ENCODE measurements at regions not wholly inside any gene's neighbourhood (a gene's known extent, or its start where the extent isn't known, plus 50 kb on each side); places are given as distances from the start of the nearest gene placed in this dataset.

DNA sequence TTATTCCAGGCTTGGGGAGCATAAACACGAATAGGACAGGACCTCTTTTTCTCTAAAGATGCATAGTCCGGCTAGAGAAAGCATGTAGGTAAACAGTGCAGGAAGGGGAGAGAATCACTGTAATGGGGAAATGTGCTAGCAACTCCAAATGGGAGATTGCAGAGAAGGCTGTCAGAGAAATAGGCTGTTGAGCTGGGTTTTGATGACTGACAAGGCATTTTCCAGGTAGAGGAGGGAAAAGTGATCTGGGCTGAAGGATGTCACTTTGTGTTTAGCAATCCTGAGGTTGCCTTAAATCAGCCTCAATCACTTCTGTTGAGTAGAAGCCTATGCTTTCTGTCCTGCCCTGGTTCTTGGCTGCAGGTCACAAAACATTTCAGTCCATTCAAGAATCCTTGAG is 242.0 kb upstream of the MEIS1 start (continued):
- TF ChIP-seq, protein P1, sequence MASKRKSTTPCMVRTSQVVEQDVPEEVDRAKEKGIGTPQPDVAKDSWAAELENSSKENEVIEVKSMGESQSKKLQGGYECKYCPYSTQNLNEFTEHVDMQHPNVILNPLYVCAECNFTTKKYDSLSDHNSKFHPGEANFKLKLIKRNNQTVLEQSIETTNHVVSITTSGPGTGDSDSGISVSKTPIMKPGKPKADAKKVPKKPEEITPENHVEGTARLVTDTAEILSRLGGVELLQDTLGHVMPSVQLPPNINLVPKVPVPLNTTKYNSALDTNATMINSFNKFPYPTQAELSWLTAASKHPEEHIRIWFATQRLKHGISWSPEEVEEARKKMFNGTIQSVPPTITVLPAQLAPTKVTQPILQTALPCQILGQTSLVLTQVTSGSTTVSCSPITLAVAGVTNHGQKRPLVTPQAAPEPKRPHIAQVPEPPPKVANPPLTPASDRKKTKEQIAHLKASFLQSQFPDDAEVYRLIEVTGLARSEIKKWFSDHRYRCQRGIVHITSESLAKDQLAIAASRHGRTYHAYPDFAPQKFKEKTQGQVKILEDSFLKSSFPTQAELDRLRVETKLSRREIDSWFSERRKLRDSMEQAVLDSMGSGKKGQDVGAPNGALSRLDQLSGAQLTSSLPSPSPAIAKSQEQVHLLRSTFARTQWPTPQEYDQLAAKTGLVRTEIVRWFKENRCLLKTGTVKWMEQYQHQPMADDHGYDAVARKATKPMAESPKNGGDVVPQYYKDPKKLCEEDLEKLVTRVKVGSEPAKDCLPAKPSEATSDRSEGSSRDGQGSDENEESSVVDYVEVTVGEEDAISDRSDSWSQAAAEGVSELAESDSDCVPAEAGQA (IDR thresholded peaks at IDR 0.05; ENCODE audit: low read depth), result no peak
- TF ChIP-seq, protein P1 (CRISPR knock-in tag; IDR thresholded peaks at IDR 0.05; ENCODE audit: borderline replicate concordance), result no peak
- TF ChIP-seq ZNF121 (CRISPR knock-in tag; IDR thresholded peaks at IDR 0.05) (no peak), NKX3-1 (CRISPR knock-in tag; IDR thresholded peaks at IDR 0.05) (no peak), CHD2 (IDR thresholded peaks at IDR 0.05; ENCODE audit: low read depth, low read length) (no peak), BORCS8-MEF2B (CRISPR knock-in tag; IDR thresholded peaks at IDR 0.05) (no peak), SALL1 (CRISPR knock-in tag; IDR thresholded peaks at IDR 0.05) (no peak)
- TF ChIP-seq, protein P2, sequence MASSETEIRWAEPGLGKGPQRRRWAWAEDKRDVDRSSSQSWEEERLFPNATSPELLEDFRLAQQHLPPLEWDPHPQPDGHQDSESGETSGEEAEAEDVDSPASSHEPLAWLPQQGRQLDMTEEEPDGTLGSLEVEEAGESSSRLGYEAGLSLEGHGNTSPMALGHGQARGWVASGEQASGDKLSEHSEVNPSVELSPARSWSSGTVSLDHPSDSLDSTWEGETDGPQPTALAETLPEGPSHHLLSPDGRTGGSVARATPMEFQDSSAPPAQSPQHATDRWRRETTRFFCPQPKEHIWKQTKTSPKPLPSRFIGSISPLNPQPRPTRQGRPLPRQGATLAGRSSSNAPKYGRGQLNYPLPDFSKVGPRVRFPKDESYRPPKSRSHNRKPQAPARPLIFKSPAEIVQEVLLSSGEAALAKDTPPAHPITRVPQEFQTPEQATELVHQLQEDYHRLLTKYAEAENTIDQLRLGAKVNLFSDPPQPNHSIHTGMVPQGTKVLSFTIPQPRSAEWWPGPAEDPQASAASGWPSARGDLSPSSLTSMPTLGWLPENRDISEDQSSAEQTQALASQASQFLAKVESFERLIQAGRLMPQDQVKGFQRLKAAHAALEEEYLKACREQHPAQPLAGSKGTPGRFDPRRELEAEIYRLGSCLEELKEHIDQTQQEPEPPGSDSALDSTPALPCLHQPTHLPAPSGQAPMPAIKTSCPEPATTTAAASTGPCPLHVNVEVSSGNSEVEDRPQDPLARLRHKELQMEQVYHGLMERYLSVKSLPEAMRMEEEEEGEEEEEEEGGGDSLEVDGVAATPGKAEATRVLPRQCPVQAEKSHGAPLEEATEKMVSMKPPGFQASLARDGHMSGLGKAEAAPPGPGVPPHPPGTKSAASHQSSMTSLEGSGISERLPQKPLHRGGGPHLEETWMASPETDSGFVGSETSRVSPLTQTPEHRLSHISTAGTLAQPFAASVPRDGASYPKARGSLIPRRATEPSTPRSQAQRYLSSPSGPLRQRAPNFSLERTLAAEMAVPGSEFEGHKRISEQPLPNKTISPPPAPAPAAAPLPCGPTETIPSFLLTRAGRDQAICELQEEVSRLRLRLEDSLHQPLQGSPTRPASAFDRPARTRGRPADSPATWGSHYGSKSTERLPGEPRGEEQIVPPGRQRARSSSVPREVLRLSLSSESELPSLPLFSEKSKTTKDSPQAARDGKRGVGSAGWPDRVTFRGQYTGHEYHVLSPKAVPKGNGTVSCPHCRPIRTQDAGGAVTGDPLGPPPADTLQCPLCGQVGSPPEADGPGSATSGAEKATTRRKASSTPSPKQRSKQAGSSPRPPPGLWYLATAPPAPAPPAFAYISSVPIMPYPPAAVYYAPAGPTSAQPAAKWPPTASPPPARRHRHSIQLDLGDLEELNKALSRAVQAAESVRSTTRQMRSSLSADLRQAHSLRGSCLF (CRISPR knock-in tag; IDR thresholded peaks at IDR 0.05; ENCODE audit: borderline replicate concordance), result no peak
- TF ChIP-seq, protein P3, sequence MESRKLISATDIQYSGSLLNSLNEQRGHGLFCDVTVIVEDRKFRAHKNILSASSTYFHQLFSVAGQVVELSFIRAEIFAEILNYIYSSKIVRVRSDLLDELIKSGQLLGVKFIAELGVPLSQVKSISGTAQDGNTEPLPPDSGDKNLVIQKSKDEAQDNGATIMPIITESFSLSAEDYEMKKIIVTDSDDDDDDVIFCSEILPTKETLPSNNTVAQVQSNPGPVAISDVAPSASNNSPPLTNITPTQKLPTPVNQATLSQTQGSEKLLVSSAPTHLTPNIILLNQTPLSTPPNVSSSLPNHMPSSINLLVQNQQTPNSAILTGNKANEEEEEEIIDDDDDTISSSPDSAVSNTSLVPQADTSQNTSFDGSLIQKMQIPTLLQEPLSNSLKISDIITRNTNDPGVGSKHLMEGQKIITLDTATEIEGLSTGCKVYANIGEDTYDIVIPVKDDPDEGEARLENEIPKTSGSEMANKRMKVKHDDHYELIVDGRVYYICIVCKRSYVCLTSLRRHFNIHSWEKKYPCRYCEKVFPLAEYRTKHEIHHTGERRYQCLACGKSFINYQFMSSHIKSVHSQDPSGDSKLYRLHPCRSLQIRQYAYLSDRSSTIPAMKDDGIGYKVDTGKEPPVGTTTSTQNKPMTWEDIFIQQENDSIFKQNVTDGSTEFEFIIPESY (CRISPR knock-in tag; IDR thresholded peaks at IDR 0.05), result no peak
